ENCODE measurements at regions not wholly inside any gene's neighbourhood (a gene's known extent, or its start where the extent isn't known, plus 50 kb on each side); places are given as distances from the start of the nearest gene placed in this dataset.
A peak's percentile ranks its signal among the peaks of the same experiment; 100 is the strongest.

DNA sequence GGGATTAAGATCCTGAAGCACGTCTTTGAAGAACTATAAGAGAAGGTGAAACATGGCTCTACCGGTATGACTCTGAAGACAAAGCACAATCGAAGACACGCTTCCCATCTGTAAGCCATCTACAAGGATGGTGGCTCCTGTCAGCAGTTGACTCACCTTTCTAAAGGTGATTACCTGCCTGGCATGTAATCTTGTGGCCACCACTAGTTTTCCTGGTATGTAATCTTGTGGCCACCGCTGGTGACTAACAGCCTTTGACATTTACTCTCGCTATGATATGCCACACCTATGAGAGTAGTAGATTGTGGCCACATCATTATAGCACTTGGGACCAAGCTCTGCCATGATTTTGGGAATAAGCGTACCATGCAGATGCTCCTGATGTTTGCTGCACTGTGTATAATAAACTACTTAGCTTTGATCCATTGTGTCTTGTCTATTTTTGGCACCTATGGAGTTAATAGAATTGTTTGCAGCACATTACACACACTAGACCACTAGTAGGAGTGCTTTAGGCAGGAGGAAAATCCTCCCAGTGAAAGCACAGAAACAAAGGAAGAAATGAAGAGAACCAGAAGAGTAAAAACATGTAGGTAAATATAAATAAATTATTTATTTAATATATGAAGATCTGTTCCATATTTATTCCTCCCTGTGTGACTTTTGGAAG is 59.8 kb downstream of the VAX1 start:
- Histone ChIP-seq H3K9me3 (no peaks in the 10 kb centered on the region), H3K27me3 (no peaks in the 10 kb centered on the region), H3K4me1 (no peaks in the 10 kb centered on the region), H3K27ac (no peak overlapping the region), H3K36me3 (no peaks in the 10 kb centered on the region), H3K4me3 (no peak overlapping the region)
- TF ChIP-seq, protein P1, sequence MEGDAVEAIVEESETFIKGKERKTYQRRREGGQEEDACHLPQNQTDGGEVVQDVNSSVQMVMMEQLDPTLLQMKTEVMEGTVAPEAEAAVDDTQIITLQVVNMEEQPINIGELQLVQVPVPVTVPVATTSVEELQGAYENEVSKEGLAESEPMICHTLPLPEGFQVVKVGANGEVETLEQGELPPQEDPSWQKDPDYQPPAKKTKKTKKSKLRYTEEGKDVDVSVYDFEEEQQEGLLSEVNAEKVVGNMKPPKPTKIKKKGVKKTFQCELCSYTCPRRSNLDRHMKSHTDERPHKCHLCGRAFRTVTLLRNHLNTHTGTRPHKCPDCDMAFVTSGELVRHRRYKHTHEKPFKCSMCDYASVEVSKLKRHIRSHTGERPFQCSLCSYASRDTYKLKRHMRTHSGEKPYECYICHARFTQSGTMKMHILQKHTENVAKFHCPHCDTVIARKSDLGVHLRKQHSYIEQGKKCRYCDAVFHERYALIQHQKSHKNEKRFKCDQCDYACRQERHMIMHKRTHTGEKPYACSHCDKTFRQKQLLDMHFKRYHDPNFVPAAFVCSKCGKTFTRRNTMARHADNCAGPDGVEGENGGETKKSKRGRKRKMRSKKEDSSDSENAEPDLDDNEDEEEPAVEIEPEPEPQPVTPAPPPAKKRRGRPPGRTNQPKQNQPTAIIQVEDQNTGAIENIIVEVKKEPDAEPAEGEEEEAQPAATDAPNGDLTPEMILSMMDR (IDR thresholded peaks at IDR 0.05): no peak
- ATAC-seq: no peak
- DNase-seq: no peak
- intact Hi-C loops (cut with DNase I): no loop called here

DNA sequence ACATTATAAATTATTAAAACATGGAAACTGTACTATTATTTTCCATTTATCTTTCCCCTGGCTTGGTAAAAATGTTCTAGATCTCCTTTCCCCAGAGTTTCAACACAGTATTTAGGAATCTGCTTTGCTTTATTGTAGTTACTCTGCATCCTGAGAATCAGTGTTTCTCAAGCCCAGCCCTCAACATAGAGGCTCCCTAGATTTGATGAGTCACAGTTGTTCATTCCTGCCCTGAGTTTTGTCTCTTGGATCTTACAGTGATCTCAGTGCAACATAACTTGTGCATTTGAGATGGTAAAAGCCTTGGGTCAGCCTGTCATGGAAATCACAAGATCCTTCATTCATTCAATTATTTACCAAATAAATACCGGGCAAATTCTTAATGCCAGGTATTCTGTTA is 63.0 kb downstream of the VAX1 start:
- intact Hi-C loops (cut with DNase I): no loop called here
- DNase-seq (no peak), ATAC-seq (no peak)
- TF ChIP-seq, protein P1 (IDR thresholded peaks at IDR 0.05): no peak
- Histone ChIP-seq H3K4me1 (no peaks in the 10 kb centered on the region), H3K27me3 (no peaks in the 10 kb centered on the region), H3K9me3 (no peaks in the 10 kb centered on the region), H3K36me3 (no peaks in the 10 kb centered on the region), H3K27ac (no peak overlapping the region), H3K4me3 (no peak overlapping the region)

DNA sequence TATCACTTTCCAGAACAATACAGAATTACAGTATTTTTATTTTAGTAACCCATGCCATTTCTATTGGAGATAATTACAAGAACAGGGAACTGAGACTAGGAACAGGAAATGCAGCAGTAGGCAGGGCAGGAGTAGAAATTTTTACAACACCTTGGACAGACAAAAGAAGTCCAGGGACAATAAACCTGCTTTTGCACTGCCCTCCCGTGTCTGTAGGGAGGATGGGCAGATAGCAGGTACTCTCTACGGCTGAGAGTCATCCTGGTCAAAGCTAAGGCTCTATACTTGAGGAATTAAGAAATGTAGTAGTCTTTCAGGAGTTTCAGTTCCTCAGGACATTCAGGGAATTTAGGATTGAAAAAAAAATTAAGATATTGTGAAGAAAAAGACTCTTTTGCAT is 63.4 kb downstream of the VAX1 start:
- Histone ChIP-seq H3K27me3 (no peaks in the 10 kb centered on the region), H3K27ac (no peak overlapping the region), H3K36me3 (no peaks in the 10 kb centered on the region), H3K4me3 (no peak overlapping the region), H3K9me3 (no peaks in the 10 kb centered on the region), H3K4me1 (no peaks in the 10 kb centered on the region)
- ATAC-seq (peak; percentile 67), DNase-seq (no peak)
- intact Hi-C loops (cut with DNase I): no loop called here
- TF ChIP-seq, protein P1 (IDR thresholded peaks at IDR 0.05): no peak

DNA sequence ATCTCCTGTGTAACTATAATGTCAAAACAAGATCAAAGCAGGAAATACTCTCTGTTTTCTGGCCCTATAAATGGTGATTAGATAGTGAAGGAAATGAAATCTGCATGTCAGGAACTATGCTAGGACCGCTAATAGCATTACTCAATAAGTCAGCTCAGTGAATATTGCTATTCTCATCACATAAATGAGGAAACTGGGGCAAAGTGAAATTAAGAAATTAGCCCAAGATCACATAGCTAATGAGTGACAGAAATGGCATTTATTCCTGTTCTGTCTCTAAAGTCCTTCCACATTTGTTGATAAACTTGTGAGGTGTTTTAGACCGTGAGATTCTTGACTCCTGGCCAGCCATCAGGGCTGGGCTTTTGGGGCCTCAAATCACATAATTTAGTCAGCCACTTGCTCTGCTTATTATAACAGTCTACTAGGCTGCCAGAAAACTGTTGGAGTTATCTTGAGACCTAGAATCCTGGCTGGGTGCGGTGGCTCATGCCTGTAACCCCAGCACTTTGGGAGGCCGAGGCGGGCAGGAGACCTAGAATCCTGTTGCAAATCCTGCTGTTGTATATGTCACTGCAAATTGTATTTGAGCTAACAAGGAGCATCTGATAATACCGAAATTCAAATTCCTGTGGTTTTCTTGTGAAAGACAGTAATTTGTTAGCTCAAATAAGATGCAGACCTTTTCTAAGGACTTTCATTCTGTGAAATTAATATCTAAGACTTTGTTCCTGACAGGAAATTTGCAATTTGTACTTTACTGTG is 66.5 kb upstream of the SHTN1 start:
- TF ChIP-seq, protein P1 (IDR thresholded peaks at IDR 0.05): no peak
- Histone ChIP-seq H3K9me3 (no peaks in the 10 kb centered on the region), H3K4me1 (no peaks in the 10 kb centered on the region), H3K4me3 (no peak overlapping the region), H3K36me3 (no peaks in the 10 kb centered on the region), H3K27ac (no peak overlapping the region), H3K27me3 (no peaks in the 10 kb centered on the region)
- ATAC-seq: peak; percentile 65
- DNase-seq: no peak
- intact Hi-C loops (cut with DNase I): no loop called here

All from upper lobe of right lung (tissue), 1 donor.